ENCODE measurements at regions not wholly inside any gene's neighbourhood (a gene's known extent, or its start where the extent isn't known, plus 50 kb on each side); places are given as distances from the start of the nearest gene placed in this dataset.

DNA sequence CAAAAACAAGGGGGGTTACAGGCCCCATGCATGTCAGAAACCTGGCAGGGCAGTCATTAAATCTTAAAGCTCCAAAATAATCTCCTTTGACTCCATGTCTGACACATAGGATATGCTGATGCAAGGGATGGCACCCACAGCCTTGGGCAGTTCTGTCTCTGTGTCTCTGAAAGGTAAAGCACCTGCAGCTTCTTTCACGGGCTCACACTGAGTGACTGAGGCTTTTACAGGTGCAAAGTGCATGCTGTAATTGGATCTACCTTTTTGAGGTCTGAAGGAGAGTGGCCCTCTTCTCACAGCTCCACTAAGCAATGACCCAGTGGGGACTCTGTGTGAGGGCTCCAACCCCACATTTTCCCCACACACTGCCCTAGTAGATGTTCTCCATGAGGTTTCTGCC lies 1309.0 kb upstream of the B3GALT2 start:
- TF ChIP-seq, protein P1, sequence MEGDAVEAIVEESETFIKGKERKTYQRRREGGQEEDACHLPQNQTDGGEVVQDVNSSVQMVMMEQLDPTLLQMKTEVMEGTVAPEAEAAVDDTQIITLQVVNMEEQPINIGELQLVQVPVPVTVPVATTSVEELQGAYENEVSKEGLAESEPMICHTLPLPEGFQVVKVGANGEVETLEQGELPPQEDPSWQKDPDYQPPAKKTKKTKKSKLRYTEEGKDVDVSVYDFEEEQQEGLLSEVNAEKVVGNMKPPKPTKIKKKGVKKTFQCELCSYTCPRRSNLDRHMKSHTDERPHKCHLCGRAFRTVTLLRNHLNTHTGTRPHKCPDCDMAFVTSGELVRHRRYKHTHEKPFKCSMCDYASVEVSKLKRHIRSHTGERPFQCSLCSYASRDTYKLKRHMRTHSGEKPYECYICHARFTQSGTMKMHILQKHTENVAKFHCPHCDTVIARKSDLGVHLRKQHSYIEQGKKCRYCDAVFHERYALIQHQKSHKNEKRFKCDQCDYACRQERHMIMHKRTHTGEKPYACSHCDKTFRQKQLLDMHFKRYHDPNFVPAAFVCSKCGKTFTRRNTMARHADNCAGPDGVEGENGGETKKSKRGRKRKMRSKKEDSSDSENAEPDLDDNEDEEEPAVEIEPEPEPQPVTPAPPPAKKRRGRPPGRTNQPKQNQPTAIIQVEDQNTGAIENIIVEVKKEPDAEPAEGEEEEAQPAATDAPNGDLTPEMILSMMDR (IDR thresholded peaks at IDR 0.05) = no peak
- no peak for TF ChIP-seq POLR2A (IDR thresholded peaks at IDR 0.05)

Data from thyroid gland (tissue), 4 donors.